SIG-M5 (cell line): ENCODE measurements at regions not wholly inside any gene's neighbourhood (a gene's known extent, or its start where the extent isn't known, plus 50 kb on each side); places are given as distances from the start of the nearest gene placed in this dataset.
"Not testable (repeated sequence)": the region's sequence is repeated elsewhere in the genome, so short reads cannot be mapped to it uniquely, and the experiment has no call there.

Source experiments
- DNase-seq: peaks from one replicate; lab custom pipeline; 2025; lab: John Stamatoyannopoulos, UW

GRCh38 chr17:64728041-64728695 lies 66.1 kb upstream of the SMURF2 start:
- no peak for DNase-seq

DNA sequence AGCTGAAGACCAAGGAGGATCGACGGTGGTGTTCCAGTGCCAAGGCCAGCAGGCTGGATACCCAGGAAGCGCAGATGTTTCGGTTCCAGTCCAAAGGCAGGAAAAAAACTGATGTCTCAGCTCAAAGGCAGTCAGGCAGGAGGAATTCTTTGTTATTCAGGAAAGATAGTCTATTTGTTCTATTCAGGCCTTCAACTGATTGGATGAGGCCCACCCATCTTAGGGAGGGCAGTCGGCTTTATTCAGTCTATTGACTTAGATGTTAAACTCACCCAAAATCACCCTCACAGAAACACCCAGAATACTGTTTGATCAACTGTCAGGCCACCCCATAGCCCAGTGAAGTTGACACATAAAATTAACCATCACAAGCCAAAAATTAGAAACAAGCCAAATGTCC lies 63.9 kb upstream of the SMURF2 start:
- DNase-seq = not testable (repeated sequence)

DNA sequence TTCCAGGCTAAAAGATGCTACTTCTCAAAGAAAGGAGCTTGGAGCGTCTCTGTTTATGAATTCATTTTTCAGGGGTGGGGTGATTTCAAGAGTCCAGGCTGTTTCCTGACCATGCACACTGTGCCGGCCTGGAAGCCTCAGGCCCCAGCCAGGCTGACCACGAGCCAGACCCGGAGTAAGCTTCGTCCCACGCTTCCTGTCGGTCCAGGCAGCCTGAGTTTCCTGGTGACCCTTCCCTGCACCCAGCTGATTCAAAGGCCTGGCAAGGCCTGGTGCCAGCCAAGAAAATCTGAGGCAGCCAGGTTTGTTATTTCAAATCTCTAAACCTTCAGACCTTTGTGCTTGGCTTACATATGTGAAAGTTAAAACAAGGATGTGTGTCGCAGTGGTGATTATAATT lies 62.1 kb upstream of the SMURF2 start:
- not testable (repeated sequence) for DNase-seq

GRCh38 chr17:64723781-64724180 lies 61.7 kb upstream of the SMURF2 start:
- DNase-seq = no peak

DNA sequence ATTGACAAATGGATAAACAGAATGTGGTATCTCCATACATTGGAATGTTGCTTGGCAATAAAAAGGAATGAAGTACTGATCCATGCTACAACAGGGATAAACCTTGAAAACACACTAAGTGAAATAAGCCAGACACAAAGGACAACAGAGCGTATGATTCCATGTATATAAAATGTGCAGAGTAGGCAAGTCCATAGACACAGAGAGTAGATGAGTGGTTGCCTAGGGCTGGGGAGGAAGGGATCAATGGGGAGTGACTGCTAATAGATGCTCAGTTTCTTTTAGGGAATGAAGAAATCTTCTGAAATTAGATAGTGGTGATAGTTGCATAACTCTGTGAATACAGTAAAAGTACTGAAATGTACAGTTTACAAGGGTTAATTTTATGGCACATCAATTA lies 59.4 kb upstream of the SMURF2 start:
- DNase-seq = not testable (repeated sequence)

GRCh38 chr17:64720253-64720652 lies 58.1 kb upstream of the SMURF2 start:
- not testable (repeated sequence) for DNase-seq

GRCh38 chr17:64719517-64719916 lies 57.4 kb upstream of the SMURF2 start:
- not testable (repeated sequence) for DNase-seq

GRCh38 chr17:64718816-64719215 lies 56.7 kb upstream of the SMURF2 start:
- DNase-seq = not testable (repeated sequence)

DNA sequence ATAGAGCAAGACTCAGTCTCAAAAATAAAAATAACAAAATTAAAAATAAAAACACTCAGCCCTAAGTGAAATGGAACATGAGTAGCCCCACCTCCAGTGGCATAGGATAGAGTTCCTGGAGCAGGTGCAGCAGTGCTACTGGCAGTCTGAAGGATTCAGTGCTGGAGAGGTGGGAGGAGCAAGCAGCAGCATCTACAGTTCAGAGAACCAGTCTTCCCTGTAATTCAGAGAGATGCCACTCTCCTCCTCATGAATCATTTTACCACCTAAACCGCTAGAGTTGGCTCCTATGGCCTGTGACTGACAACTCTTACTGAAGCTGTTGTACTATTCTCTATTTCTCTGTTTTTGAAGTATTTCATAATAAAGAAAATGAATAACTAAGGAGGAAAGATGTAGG lies 56.0 kb upstream of the SMURF2 start:
- DNase-seq = no peak

DNA sequence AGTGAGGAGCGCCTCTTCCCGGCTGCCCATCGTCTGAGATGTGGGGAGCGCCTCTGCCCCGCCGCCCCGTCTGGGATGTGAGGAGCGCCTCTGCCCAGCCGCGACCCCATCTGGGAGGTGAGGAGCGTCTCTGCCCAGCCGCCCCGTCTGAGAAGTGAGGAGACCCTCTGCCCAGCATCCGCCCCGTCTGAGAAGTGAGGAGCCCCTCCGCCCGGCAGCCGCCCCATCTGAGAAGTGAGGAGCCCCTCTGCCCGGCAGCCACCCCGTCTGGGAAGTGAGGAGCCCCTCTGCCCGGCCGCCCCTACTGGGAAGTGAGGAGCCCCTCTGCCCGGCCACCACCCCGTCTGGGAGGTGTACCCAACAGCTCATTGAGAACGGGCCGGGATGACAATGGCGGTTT lies 54.4 kb upstream of the SMURF2 start:
- DNase-seq = not testable (repeated sequence)

DNA sequence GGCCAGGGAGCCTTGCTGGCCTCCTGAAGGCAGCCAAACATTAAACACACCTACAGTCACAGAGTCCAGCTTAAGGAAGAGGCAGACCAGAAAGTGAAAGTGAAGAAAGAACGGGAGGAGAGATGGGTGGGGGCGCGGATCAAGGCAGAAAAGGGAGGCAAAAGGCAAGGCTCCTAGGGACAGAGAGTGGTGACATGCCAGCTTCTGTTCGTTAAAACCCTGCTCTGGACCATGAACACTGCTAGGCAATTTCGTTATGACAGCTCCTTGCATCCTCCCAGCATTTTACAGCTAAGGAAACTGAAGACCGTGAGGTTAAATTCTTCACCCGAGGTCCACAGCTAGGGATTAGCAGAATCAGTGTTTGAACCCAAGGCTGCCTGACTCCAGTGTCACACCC lies 51.7 kb upstream of the SMURF2 start:
- not testable (repeated sequence) for DNase-seq

DNA sequence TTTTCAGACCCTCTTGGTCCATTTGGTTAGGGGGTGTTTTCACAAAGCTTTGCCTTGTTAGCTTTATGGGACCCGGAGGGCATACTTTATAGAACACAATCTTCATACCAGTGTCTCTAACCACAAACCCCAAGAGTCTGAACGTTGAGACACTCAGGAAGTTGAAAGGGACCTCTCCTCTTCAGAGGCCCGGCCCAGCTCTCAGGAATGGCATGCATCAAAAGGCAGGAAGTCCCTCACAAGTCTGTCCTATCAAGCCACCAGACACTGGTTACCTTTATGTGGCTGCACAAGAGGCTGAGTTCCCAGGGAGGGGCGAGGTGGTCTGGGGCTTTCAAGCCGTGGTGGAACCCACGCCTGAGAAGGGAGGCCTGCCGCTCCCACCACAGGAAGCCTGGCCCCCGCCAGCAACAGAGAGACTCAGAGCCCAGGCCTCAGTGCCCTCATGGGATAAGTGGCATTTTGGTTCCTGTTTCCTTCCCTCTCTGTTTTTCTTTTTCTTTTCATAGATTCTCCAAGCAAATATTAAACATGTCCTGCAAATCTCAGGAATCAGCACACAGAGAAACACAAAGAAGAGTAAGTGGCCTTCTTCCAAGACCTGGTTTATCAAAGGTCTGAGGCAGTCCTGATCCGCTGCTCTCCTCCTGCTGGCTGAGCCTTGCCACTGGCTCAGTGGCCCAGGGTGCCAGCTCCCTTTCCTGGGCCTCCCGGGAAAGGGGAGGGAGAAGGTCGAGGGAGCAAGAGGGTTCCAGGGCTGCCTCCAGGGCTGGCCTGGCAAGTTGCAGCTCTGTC lies 50.6 kb upstream of the SMURF2 start:
- DNase-seq = not testable (repeated sequence)
